ENCODE measurements at regions not wholly inside any gene's neighbourhood (a gene's known extent, or its start where the extent isn't known, plus 50 kb on each side); places are given as distances from the start of the nearest gene placed in this dataset.

GRCh38 chr15:79193103-79193502 lies 89.4 kb upstream of the ANKRD34C start:
- H2AFZ ChIP-seq (ENCODE audit: low read length): no peak overlapping the region
- H3T11ph ChIP-seq (ENCODE audit: low read length): no peak overlapping the region
- H3K79me1 ChIP-seq (ENCODE audit: insufficient read depth, low read depth, low read length, poor library complexity, severe bottlenecking): no peaks in the 10 kb centered on the region
- H2BK5ac ChIP-seq (ENCODE audit: insufficient read length, low read length): no peak overlapping the region
- H3K27me3 Mint-ChIP-seq (ENCODE audit: low read depth): peaks cover 24% of the 10 kb centered on the region
- H3K4me3 Mint-ChIP-seq: no peak overlapping the region
- H3K18ac ChIP-seq (ENCODE audit: insufficient read length, low read depth, low read length): no peak overlapping the region
- no peak overlapping the region for H3K27ac Mint-ChIP-seq
- H3K23ac ChIP-seq (ENCODE audit: insufficient read length, low read depth, low read length): no peak overlapping the region
- no peak overlapping the region for H3K56ac ChIP-seq (ENCODE audit: insufficient read length, low read depth, low read length)
- no peaks in the 10 kb centered on the region for H3K79me2 ChIP-seq (ENCODE audit: insufficient read depth, low read length)
- no peaks in the 10 kb centered on the region for H4K20me1 ChIP-seq (ENCODE audit: control insufficient read depth, insufficient read depth, insufficient read length)
- H3K4me2 ChIP-seq (ENCODE audit: insufficient read depth, insufficient read length, low read length): no peak overlapping the region
- no peaks in the 10 kb centered on the region; the same call in 1 of the 2 replicates for H3K27me3 ChIP-seq (ENCODE audit: insufficient read depth, low read length)
- TF ChIP-seq, protein P1, sequence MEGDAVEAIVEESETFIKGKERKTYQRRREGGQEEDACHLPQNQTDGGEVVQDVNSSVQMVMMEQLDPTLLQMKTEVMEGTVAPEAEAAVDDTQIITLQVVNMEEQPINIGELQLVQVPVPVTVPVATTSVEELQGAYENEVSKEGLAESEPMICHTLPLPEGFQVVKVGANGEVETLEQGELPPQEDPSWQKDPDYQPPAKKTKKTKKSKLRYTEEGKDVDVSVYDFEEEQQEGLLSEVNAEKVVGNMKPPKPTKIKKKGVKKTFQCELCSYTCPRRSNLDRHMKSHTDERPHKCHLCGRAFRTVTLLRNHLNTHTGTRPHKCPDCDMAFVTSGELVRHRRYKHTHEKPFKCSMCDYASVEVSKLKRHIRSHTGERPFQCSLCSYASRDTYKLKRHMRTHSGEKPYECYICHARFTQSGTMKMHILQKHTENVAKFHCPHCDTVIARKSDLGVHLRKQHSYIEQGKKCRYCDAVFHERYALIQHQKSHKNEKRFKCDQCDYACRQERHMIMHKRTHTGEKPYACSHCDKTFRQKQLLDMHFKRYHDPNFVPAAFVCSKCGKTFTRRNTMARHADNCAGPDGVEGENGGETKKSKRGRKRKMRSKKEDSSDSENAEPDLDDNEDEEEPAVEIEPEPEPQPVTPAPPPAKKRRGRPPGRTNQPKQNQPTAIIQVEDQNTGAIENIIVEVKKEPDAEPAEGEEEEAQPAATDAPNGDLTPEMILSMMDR (conservative IDR thresholded peaks at IDR 0.05): no peak
- no peaks in the 10 kb centered on the region for H3K9me3 ChIP-seq (ENCODE audit: control insufficient read depth, low read depth, low read length)
- H2BK12ac ChIP-seq (ENCODE audit: insufficient read length, low read depth, low read length): no peak overlapping the region
- H3K23me2 ChIP-seq (ENCODE audit: insufficient read length, low read depth, low read length, poor library complexity, severe bottlenecking): no peaks in the 10 kb centered on the region
- H2AK5ac ChIP-seq (ENCODE audit: insufficient read length, low read length): no peak overlapping the region
- no peak overlapping the region for H4K8ac ChIP-seq (replicated peaks; ENCODE audit: insufficient read length, low read depth, low read length)
- H4K5ac ChIP-seq (ENCODE audit: insufficient read length, low read depth, low read length): no peak overlapping the region
- WGBS (ENCODE audit: extremely low coverage, insufficient read length, low lambda C conversion rate): no CpG with 5 or more reads among the region's 6 CpGs
- peaks cover 30 to 35% of the 10 kb centered on the region in 2 experiments for H3K4me1 Mint-ChIP-seq
- H3K9me3 Mint-ChIP-seq: no peaks in the 10 kb centered on the region; a peak in 1 of 5 replicates
- no peak overlapping the region for H3K14ac ChIP-seq (ENCODE audit: insufficient read depth, low read length)
- H4K91ac ChIP-seq (ENCODE audit: insufficient read length, low read depth, low read length): no peak overlapping the region
- H2BK120ac ChIP-seq (ENCODE audit: low read depth, low read length, poor library complexity, severe bottlenecking): no peak overlapping the region
- H3K4me1 ChIP-seq (ENCODE audit: insufficient read depth, low read length): peaks cover 5% of the 10 kb centered on the region; the same call in 1 of the 2 replicates
- H3K9ac ChIP-seq (ENCODE audit: extremely low read depth, insufficient read length, low read length): no peak overlapping the region
- no peak overlapping the region for H2BK15ac ChIP-seq (ENCODE audit: low read depth, low read length)
- H3K4ac ChIP-seq (ENCODE audit: low read depth, low read length): no peak overlapping the region
- H3K36me3 Mint-ChIP-seq (ENCODE audit: insufficient read depth in 1 of 3, low read depth in 3 of 3): no peaks in the 10 kb centered on the region
- no peak for DNase-seq
- no peak overlapping the region for H2BK20ac ChIP-seq (ENCODE audit: low read depth, low read length, poor library complexity, severe bottlenecking)
- no peak overlapping the region for H3K27ac ChIP-seq (ENCODE audit: insufficient read length, low read depth, low read length)
